Natural killer cell (primary cell): ENCODE measurements at regions not wholly inside any gene's neighbourhood (a gene's known extent, or its start where the extent isn't known, plus 50 kb on each side); places are given as distances from the start of the nearest gene placed in this dataset.

Experiments used
- ATAC-seq, 3 donors: fragments of 150-1000 bp in 2 of 3; fragments of 200-7000 bp in 1 of 3; cut with Tn5 transposase; 1 replicate in 1 of 3; 2 replicates in 2 of 3; pipeline ENCODE4 v1.10.0; 2021; ENCODE audit warnings: mild to moderate bottlenecking in 2 of 3, moderate library complexity in 2 of 3
- DNase-seq, 2 donors: peaks; one replicate each; pipeline versions ENCODE4 v3.0.0 to v3.0.0-alpha.2; 2013 to 2021; ENCODE audit warnings: mixed read lengths in 1 of 2
- H3K27ac ChIP-seq: one replicate; pipeline ENCODE4 v1.5.1; 2013; ENCODE audit warnings: mild to moderate bottlenecking, low read length
- H3K27me3 ChIP-seq: one replicate; pipeline ENCODE4 v1.6.1; 2013; ENCODE audit warnings: low read length; ENCODE audit not compliant: control insufficient read depth, insufficient read depth
- H3K36me3 ChIP-seq: one replicate; pipeline ENCODE4 v1.6.1; 2013; ENCODE audit warnings: low read length; ENCODE audit not compliant: control insufficient read depth, insufficient read depth
- H3K4me1 ChIP-seq: one replicate; pipeline ENCODE4 v1.6.1; 2013; ENCODE audit warnings: low read length; ENCODE audit not compliant: control insufficient read depth, insufficient read depth
- H3K4me3 ChIP-seq: one replicate; pipeline ENCODE4 v1.5.1; 2013; ENCODE audit warnings: low read length
- H3K9me3 ChIP-seq: one replicate; pipeline ENCODE4 v1.6.1; 2013; ENCODE audit warnings: low read length; ENCODE audit not compliant: control insufficient read depth, insufficient read depth
- H3K27ac Mint-ChIP-seq, 2 donors: one replicate each; pipeline ENCODE4 v1.8.0; 2022; ENCODE audit warnings: mild to moderate bottlenecking in 2 of 2, mixed read lengths in 2 of 2, moderate library complexity in 1 of 2
- H3K27me3 Mint-ChIP-seq, 2 donors: one replicate each; pipeline ENCODE4 v1.8.0; 2022; ENCODE audit warnings: low read depth in 2 of 2, mixed read lengths in 2 of 2
- H3K36me3 Mint-ChIP-seq: one replicate; pipeline ENCODE4 v1.8.0; 2022; ENCODE audit warnings: mixed read lengths
- H3K4me1 Mint-ChIP-seq, 2 donors: one replicate each; pipeline ENCODE4 v1.8.0; 2022; ENCODE audit warnings: mixed read lengths in 2 of 2
- H3K4me3 Mint-ChIP-seq: one replicate; pipeline ENCODE4 v1.8.0; 2022; ENCODE audit warnings: mild to moderate bottlenecking, moderate library complexity, mixed read lengths
- H3K9me3 Mint-ChIP-seq, 2 donors: one replicate each; pipeline ENCODE4 v1.8.0; 2022; ENCODE audit warnings: mixed read lengths in 2 of 2
- WGBS: methylation state at CpG from one replicate; pipeline ENCODE4 v1.1.7; 2013; ENCODE audit warnings: missing lambda C conversion rate; ENCODE audit not compliant: insufficient coverage; 5-methylcytosine and 5-hydroxymethylcytosine counted together
- intact Hi-C: fragments of 100-400 bp; cut with micrococcal nuclease; formaldehyde crosslinking; loops from one replicate; pipeline ENCODE4 v1.14.2; 2022
- TF ChIP-seq, protein P1 (sequence below): fragments of 200-600 bp; IDR thresholded peaks from one replicate; pipeline ENCODE4 v1.8.0; 2022; ENCODE audit warnings: antibody characterized with exemption

DNA sequence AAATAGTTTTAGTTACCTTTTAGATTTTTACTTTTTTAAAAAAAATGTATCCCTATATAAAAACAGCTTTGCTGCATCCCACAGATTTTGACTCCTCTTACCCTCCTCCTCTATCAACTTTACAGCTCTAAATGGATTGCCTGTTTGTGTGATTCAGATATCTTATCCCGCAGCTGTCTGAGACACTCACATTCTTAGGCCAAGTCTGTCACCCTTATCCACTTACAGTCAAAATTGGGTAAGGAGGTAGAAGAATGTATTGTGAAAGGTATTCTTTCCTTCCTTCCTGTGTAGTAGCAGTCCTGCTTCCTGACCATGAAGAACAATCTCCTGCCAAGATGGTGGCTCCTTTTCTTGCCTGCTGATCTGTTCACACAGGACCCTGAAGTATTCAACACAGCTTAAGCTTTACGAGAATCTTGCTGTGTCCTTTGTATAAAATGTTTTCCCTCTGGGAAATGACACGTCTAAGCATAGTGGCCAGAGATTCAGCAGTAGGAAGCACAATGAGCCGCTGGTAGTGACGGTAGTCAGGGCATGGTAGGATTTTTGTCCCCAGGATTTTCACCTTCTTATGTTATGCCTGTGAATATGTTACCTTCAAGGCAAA, 67.7 kb upstream of the ST8SIA4 start:
- Mint-ChIP-seq H3K4me1 (no peaks in the 10 kb centered on the region), H3K4me3 (no peak overlapping the region), H3K9me3 (no peaks in the 10 kb centered on the region), H3K36me3 (no peaks in the 10 kb centered on the region), H3K27me3 (peaks cover 3 to 28% of the 10 kb centered on the region in 2 donors), H3K27ac (no peak overlapping the region)
- no peak overlapping the region for H3K27ac ChIP-seq
- TF ChIP-seq, protein P1, sequence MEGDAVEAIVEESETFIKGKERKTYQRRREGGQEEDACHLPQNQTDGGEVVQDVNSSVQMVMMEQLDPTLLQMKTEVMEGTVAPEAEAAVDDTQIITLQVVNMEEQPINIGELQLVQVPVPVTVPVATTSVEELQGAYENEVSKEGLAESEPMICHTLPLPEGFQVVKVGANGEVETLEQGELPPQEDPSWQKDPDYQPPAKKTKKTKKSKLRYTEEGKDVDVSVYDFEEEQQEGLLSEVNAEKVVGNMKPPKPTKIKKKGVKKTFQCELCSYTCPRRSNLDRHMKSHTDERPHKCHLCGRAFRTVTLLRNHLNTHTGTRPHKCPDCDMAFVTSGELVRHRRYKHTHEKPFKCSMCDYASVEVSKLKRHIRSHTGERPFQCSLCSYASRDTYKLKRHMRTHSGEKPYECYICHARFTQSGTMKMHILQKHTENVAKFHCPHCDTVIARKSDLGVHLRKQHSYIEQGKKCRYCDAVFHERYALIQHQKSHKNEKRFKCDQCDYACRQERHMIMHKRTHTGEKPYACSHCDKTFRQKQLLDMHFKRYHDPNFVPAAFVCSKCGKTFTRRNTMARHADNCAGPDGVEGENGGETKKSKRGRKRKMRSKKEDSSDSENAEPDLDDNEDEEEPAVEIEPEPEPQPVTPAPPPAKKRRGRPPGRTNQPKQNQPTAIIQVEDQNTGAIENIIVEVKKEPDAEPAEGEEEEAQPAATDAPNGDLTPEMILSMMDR, result no peak
- no peak overlapping the region for H3K4me3 ChIP-seq
- no peaks in the 10 kb centered on the region for H3K9me3 ChIP-seq
- 92% methylated on average over 4 of the region's 5 CpGs for whole genome bisulfite sequencing
- intact Hi-C loops, result no loop called here
- DNase-seq, result no peak
- H3K36me3 ChIP-seq, result no peaks in the 10 kb centered on the region
- no peak for ATAC-seq
- H3K27me3 ChIP-seq, result no peaks in the 10 kb centered on the region
- H3K4me1 ChIP-seq, result no peaks in the 10 kb centered on the region

DNA sequence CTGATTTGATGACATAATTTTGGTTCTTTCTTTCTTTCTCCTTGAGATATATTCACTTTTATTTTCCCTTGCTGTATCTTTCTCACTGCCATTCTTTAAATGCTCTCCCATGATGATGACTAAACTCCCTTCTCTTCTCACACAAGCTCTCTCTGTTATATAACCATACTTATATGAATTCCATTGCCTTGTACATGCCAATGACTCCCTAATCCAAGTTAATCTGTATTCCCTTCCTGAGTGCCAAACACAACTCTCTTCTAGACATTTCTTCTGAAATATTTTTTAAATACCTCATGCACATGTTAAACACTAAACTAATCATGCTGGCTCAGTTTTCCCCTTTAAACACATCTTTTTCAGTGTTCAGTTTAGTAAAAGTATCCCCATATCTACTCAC, 62.2 kb upstream of the ST8SIA4 start:
- TF ChIP-seq, protein P1, result no peak
- Mint-ChIP-seq H3K36me3 (peaks cover 4% of the 10 kb centered on the region), H3K4me1 (no peaks in the 10 kb centered on the region), H3K9me3 (peaks cover 0 to 2% of the 10 kb centered on the region in 2 donors), H3K4me3 (no peak overlapping the region), H3K27me3 (peaks cover 8 to 11% of the 10 kb centered on the region in 2 donors), H3K27ac (no peak overlapping the region)
- H3K4me3 ChIP-seq, result no peak overlapping the region
- H3K27ac ChIP-seq, result no peak overlapping the region
- no peaks in the 10 kb centered on the region for H3K36me3 ChIP-seq
- DNase-seq, result no peak
- no peak for ATAC-seq
- no peaks in the 10 kb centered on the region for H3K9me3 ChIP-seq
- intact Hi-C loops, result no loop called here
- no peaks in the 10 kb centered on the region for H3K4me1 ChIP-seq
- no peaks in the 10 kb centered on the region for H3K27me3 ChIP-seq
